Activated naive CD4-positive, alpha-beta T cell treated with anti-CD3 and anti-CD28 coated beads, Interleukin-2, amount 10 ng/mL, durations not matched to agents 7 days and 5 days (primary cell): ENCODE measurements at regions not wholly inside any gene's neighbourhood (a gene's known extent, or its start where the extent isn't known, plus 50 kb on each side); places are given as distances from the start of the nearest gene placed in this dataset.

ENCODE experiments used
- CTCF ChIA-PET: fragments of 350-600 bp; sonication (Branson Sonifier 250); formaldehyde crosslinking; loops from one replicate; lab custom pipeline; 2021; ENCODE audit warnings: antibody characterized with exemption; lab: Charles Lee
- DNase-seq: peaks from one replicate; pipeline ENCODE4 v3.0.0-alpha.2; 2020
- H3K27ac Mint-ChIP-seq: one replicate; pipeline ENCODE4 v1.8.0; 2021; ENCODE audit warnings: mild to moderate bottlenecking, moderate library complexity, mixed read lengths
- H3K27me3 Mint-ChIP-seq: one replicate; pipeline ENCODE4 v1.8.0; 2021; ENCODE audit warnings: mild to moderate bottlenecking, mixed read lengths
- H3K36me3 Mint-ChIP-seq: one replicate; pipeline ENCODE4 v1.8.0; 2021; ENCODE audit warnings: mixed read lengths
- H3K4me1 Mint-ChIP-seq: one replicate; pipeline ENCODE4 v1.8.0; 2021; ENCODE audit warnings: mixed read lengths
- H3K4me3 Mint-ChIP-seq: one replicate; pipeline ENCODE4 v1.8.0; 2021; ENCODE audit warnings: mild to moderate bottlenecking, moderate library complexity, mixed read lengths
- H3K9me3 Mint-ChIP-seq: one replicate; pipeline ENCODE4 v1.8.0; 2021; ENCODE audit warnings: mixed read lengths

DNA sequence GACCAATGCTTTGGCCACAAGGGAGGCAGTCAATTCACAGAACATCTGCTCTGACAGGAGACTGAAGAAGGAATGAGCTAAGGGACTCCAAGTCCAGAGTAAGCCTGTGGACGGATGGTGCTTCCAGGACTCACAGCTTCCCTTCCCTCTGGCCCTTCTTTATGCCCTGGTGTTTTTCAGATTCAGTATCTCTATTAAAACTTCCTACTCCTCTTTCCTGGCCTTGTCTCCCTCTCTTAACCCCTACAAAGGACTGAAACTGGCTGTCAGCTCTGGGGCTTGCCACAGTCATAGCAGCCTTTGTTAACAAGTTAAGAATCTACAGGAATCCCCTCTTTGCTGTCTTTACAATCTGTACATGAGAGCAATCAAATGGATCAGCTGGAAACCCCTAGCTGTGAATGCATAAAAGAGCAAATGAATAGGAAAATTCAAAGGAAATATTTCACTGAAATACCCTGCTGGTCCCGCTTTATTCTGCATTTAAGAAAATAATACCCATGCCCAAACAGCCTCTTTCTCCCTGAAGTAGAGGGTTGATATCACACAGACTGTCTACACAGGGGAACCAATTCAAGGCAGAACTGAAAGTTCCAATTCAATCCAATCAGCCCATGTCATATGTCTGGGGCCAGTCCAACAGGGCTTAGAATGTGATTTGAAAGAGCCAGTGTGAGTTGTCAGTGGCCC, 192.3 kb downstream of the MZT1 start:
- CTCF ChIA-PET = no interaction called here
- no peaks in the 10 kb centered on the region for H3K36me3 Mint-ChIP-seq
- H3K27ac Mint-ChIP-seq = no peak overlapping the region
- no peaks in the 10 kb centered on the region for H3K27me3 Mint-ChIP-seq
- no peaks in the 10 kb centered on the region for H3K9me3 Mint-ChIP-seq
- no peaks in the 10 kb centered on the region for H3K4me1 Mint-ChIP-seq
- no peak for DNase-seq
- H3K4me3 Mint-ChIP-seq = no peak overlapping the region

DNA sequence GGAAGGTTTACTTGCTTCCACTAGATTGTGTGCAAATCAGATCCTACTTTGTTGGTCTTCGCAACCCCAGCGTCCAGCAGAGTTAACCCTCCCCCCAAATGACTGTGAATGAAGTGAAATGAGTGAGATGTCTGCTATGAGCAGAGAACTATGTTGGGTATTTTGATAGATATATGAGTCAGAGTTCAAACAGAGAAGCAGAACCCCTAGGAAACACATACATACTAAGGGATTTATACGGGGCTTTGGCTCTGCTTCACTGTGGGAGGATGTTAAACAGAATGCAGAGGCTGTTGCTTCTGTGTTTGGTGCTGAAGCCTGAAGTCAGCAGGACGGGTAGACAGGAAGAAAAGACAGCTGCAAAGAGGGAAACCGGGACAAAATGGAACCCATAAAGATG, 197.0 kb downstream of the MZT1 start:
- H3K4me3 Mint-ChIP-seq = no peak overlapping the region
- DNase-seq = no peak
- no peaks in the 10 kb centered on the region for H3K27me3 Mint-ChIP-seq
- no peaks in the 10 kb centered on the region for H3K9me3 Mint-ChIP-seq
- no peak overlapping the region for H3K27ac Mint-ChIP-seq
- H3K36me3 Mint-ChIP-seq = no peaks in the 10 kb centered on the region
- CTCF ChIA-PET = no interaction called here
- no peaks in the 10 kb centered on the region for H3K4me1 Mint-ChIP-seq

DNA sequence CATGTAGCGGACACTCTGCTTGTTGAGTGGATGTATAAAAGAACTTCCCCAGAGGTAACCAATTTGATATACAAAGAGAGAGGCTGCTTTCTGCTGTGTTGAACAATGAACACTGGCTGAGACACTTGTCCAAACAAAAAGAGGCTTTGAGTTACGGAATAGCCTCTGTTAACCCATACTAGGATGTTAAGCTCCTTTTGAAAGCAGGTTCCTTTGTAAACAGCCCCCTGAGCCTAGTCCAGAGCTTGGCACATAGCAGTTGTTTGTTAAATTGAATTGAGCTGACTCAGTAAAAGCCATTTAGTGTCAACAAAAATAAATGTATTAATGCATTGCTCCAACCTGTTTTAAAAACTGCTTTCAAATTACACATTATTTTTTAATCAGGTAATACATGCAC, 200.1 kb downstream of the MZT1 start:
- no peak for DNase-seq
- no peak overlapping the region for H3K27ac Mint-ChIP-seq
- no peak overlapping the region for H3K4me3 Mint-ChIP-seq
- no peaks in the 10 kb centered on the region for H3K27me3 Mint-ChIP-seq
- no peaks in the 10 kb centered on the region for H3K4me1 Mint-ChIP-seq
- no peaks in the 10 kb centered on the region for H3K9me3 Mint-ChIP-seq
- CTCF ChIA-PET = no interaction called here
- no peaks in the 10 kb centered on the region for H3K36me3 Mint-ChIP-seq

DNA sequence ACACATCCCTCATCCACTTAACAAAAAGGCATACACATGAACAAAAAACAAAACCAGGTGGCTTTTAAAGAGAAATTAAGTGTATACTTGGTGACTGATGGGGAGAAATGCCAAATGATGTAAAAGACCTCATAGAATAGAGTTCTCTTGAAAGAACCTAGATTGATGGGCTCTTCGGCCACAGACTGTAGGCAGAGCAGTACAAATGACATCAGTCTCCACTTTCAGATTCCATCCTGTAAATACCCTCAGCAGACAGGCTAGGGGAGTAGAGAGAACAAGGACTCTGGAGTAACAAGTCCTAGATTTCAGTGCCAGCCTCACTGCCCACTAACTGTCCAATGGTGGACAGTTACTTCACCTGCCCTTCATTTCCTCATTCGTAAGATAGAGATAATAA, 203.8 kb downstream of the MZT1 start:
- Mint-ChIP-seq H3K27me3 (no peaks in the 10 kb centered on the region), H3K9me3 (no peaks in the 10 kb centered on the region), H3K36me3 (no peaks in the 10 kb centered on the region), H3K4me1 (no peaks in the 10 kb centered on the region), H3K4me3 (no peak overlapping the region), H3K27ac (no peak overlapping the region)
- no peak for DNase-seq
- CTCF ChIA-PET = no interaction called here

DNA sequence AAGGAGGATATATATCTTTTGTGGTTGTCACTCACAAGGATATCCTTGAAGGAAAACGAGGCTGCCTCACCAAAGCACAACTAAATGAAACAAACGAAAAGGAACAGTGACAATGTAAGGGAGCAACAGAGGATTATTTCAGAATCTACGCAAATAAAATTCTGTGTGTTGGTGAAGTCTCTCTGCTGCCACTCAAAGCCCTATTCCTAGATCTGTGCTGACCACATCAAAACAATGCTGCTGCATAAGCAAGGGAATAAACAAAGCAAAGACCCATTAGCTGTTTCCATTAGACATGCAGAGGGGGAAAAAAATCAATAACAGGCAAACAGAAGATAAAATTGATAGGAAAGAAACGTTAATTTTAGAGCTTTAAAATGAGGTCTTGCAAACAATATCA, 204.4 kb downstream of the MZT1 start:
- Mint-ChIP-seq H3K36me3 (no peaks in the 10 kb centered on the region), H3K27ac (no peak overlapping the region), H3K4me3 (no peak overlapping the region), H3K9me3 (no peaks in the 10 kb centered on the region), H3K4me1 (no peaks in the 10 kb centered on the region), H3K27me3 (no peaks in the 10 kb centered on the region)
- CTCF ChIA-PET = no interaction called here
- no peak for DNase-seq

DNA sequence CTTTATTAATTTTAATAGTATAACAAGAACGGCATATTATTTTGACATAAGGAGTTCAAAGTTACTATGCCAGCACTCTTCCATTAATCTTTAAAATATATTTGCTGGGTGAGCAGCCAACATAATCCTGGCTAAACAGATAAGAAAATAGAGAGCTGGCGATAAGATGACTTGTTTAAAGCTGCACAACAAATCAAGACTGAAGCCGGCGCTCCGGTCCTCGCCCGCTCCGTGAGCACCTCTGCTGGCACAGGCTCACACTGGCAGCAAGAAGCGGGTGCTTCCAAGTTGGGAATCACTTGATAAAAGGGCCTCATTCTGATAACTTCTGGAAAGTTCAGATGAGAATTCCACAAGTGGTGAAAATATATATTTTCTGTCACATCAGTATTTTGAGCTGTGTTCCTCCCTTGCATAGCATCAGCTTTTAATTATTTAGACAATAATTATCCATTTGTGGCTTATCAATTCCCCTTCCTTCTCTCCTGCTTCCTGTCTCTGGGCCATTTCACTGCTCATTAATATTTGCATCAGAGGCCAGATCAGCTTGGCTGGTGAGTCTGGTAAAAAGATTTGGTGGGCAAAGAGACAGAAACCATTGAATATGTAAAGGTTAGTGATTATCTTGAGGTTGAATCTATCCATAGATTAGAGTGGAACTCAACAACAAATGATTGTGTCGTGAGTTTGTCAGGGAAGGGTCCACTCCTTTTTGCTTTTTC, 205.3 kb downstream of the MZT1 start:
- CTCF ChIA-PET = no interaction called here
- Mint-ChIP-seq H3K36me3 (no peaks in the 10 kb centered on the region), H3K9me3 (no peaks in the 10 kb centered on the region)

DNA sequence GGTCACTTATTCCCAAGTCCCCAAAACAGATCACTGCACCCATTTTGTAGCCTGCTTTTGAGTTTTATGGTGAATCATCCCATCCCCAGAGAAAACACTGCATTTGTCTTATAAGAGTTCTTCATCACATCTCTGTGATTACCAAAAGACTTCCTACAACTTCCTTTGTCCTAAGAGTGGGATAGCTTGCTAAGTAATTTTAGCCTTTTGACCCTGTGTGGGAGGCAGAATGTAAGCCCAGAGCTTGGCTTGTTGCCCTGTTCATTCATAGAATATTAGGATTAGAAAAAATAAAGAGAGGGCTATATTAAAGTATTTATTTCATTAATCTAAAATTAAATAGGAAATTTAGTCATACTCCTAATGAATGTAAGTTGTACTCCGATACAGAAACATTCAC, 213.3 kb downstream of the MZT1 start:
- Mint-ChIP-seq H3K9me3 (no peaks in the 10 kb centered on the region), H3K4me1 (no peaks in the 10 kb centered on the region), H3K36me3 (no peaks in the 10 kb centered on the region), H3K27me3 (no peaks in the 10 kb centered on the region), H3K4me3 (no peak overlapping the region), H3K27ac (no peak overlapping the region)
- no peak for DNase-seq
- CTCF ChIA-PET = no interaction called here

More for the DNA sequence above, 205.3 kb downstream of the MZT1 start:
- DNase-seq = no peak
- Mint-ChIP-seq H3K27ac (no peak overlapping the region), H3K4me1 (no peaks in the 10 kb centered on the region), H3K27me3 (no peaks in the 10 kb centered on the region), H3K4me3 (no peak overlapping the region)

DNA sequence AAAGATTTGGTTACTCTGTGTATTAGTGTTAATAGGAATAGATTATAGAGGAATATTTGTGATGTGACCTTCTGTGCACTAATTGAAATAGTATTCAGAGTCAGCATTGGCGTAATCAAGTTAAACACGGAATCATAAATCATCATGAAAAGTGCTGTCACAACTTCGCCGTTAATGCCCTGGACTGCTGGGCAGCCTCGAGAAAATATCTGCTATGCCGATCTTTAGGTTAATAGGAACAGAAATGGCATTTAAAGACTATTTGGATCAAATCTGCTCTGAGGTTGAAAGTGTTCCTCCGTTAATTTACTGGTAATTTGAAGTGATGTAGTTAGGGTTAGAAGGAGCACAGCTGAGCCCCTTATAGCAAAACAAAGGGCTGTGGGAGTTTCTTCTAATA, 219.0 kb downstream of the MZT1 start:
- no peaks in the 10 kb centered on the region for H3K4me1 Mint-ChIP-seq
- no peaks in the 10 kb centered on the region for H3K27me3 Mint-ChIP-seq
- no peak overlapping the region for H3K4me3 Mint-ChIP-seq
- CTCF ChIA-PET = no interaction called here
- no peaks in the 10 kb centered on the region for H3K9me3 Mint-ChIP-seq
- no peak overlapping the region for H3K27ac Mint-ChIP-seq
- no peak for DNase-seq
- H3K36me3 Mint-ChIP-seq = no peaks in the 10 kb centered on the region

DNA sequence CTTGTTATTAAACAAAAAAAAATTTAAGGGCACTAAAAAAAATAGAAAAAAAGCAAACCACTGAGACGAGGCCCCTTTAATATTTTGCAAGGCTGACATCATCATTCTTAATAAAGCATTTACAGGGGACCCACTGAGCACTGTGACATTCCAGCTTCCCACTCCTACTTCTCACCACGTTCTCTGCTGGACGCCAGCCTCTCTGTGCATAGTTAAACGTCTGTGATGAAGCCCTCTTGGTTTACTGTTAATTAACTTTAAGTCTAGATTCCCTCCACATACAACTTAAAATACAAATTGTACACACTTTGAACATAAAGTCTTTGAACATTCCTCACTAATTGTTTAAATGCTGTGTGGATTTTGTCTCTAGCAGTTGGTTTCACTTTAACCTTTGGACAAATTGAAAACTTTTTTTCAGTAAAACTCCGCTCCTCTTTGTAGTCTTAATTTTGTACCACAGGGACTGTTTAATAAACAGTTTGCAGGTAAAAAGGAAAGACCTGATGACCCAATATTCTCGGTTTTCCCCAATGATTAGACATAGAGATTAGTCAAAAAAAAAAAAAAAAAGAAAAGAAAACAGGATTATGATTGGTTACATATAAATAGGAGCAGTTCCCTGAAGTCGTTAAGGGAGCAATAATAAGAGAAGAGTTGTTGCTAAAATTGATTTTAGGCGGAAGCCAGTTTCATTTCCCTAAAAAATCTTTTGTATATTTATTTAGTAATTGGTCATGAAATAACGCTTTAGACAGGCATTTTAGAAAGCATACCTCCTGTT, 219.8 kb downstream of the MZT1 start:
- no peak for DNase-seq
- H3K9me3 Mint-ChIP-seq = no peaks in the 10 kb centered on the region
- no peaks in the 10 kb centered on the region for H3K4me1 Mint-ChIP-seq
- no peak overlapping the region for H3K27ac Mint-ChIP-seq
- CTCF ChIA-PET = no interaction called here
- H3K4me3 Mint-ChIP-seq = no peak overlapping the region
- H3K36me3 Mint-ChIP-seq = no peaks in the 10 kb centered on the region
- no peaks in the 10 kb centered on the region for H3K27me3 Mint-ChIP-seq

DNA sequence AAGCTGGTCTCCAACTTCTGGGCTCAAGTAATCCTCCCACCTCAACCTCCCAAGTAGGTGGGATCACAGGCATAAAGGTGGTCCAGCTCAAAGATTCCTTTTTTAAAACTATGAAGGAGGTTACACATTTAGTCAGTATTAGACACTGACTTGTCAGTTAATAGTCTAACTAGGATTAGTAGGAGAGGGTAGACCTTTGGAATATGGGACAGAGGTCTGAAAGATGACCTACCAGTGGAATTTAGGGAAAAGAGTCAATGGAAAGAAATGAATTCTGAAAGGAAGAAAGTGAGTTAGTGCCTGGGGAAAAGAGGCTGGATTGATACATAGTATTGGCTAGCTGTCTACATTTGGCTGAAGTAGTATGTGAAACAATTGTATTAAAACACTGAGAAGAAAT, 220.7 kb downstream of the MZT1 start:
- H3K27ac Mint-ChIP-seq = no peak overlapping the region
- no peaks in the 10 kb centered on the region for H3K27me3 Mint-ChIP-seq
- H3K4me3 Mint-ChIP-seq = no peak overlapping the region
- CTCF ChIA-PET = no interaction called here
- DNase-seq = no peak
- H3K9me3 Mint-ChIP-seq = no peaks in the 10 kb centered on the region
- H3K36me3 Mint-ChIP-seq = no peaks in the 10 kb centered on the region
- no peaks in the 10 kb centered on the region for H3K4me1 Mint-ChIP-seq

DNA sequence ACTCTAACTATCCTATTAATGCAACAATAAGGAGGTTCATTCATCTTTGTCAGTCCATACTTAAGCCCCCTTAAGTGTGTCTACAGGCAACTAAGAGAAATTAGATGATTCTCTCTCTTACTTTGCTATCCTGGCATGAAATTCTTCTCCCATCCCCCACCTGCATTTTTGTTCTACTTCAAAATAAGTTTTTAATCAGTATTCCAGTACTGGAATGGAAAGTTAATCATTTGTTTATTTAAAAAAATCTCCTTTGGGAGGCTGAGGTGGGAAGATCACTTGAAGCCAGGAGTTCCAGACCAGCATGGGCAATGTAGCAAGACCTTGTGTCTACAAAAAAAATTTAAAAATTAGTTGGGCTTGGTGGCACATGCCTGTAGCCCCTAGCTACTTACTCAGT, 222.1 kb downstream of the MZT1 start:
- Mint-ChIP-seq H3K27me3 (no peaks in the 10 kb centered on the region), H3K36me3 (no peaks in the 10 kb centered on the region), H3K27ac (no peak overlapping the region), H3K4me3 (no peak overlapping the region), H3K9me3 (no peaks in the 10 kb centered on the region), H3K4me1 (no peaks in the 10 kb centered on the region)
- no peak for DNase-seq
- CTCF ChIA-PET = no interaction called here

DNA sequence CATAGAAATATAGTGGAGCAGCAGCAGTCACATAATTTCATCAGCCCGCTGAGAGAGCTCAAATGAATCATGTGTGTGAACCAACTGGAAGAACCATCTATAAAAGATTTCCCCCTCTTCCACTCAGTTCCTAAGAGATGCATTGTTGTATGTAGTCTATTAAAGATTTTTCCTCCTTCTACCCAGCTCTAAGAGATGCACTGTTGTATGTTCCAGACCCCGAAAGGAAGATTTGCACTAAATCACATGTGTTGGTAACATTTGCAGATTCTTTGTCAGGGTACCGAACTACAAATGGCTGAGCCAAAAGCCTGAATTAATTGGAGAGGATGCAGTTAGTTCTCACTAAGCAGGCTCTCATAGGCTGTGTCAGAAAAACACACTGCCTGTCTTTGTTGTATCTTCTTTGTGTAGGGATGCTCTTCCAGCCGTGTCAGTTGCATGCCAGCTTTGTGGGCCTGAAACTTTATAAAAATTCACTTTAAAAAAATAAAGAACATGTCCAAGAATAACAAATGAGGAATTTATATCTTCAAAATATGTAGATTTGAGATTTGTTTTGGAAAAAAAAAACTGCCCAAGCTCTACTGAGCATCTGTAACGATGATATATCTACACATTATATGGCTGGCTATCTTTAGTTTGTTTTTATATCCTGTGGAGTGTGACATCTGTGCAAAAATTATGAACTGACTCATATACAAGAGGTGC, 223.1 kb downstream of the MZT1 start:
- Mint-ChIP-seq H3K27ac (no peak overlapping the region), H3K27me3 (no peaks in the 10 kb centered on the region), H3K36me3 (no peaks in the 10 kb centered on the region), H3K4me1 (no peaks in the 10 kb centered on the region), H3K4me3 (no peak overlapping the region), H3K9me3 (no peaks in the 10 kb centered on the region)
- DNase-seq = no peak
- CTCF ChIA-PET = no interaction called here

DNA sequence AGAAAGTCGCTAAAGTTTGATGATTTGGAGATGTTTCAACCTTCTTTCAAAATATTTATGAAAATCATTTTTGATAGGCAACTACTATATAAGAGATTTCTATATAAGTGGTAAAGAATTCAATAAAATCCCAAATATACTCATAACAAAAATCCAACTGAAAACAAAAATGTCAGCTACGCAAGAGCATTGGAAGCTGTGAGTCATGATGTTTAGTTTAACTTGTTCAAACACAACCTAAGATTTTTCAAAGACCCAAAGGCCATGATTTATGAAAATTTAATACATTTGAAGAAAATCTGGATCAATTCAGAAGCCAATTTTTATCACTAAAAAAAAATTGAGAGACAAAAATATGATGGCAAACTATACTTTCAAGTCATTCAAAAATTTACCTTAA, 226.6 kb downstream of the MZT1 start:
- H3K27me3 Mint-ChIP-seq = no peaks in the 10 kb centered on the region
- no peaks in the 10 kb centered on the region for H3K9me3 Mint-ChIP-seq
- no peaks in the 10 kb centered on the region for H3K36me3 Mint-ChIP-seq
- no peak for DNase-seq
- CTCF ChIA-PET = no interaction called here
- no peaks in the 10 kb centered on the region for H3K4me1 Mint-ChIP-seq
- no peak overlapping the region for H3K27ac Mint-ChIP-seq
- H3K4me3 Mint-ChIP-seq = no peak overlapping the region

DNA sequence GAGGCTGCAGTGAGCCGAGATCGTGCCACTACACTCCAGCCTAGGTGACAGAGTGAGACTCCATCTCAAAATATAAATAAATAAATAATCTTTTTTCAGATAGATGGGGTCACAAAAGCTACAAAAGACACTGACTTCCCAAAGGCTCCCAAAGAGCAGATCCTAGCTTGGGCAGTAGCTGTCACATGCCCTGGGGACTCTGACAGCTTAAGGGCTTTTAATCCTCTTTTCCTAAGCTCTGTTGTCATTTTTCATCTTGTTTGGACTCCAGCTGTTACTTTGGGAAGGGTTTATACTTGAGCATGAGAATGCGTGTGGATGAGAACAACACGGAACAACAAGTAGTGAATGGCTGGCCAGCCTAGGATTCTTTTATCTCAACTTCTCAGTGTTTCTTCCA, 231.7 kb downstream of the MZT1 start:
- no peak for DNase-seq
- no peak overlapping the region for H3K27ac Mint-ChIP-seq
- no peaks in the 10 kb centered on the region for H3K9me3 Mint-ChIP-seq
- no peaks in the 10 kb centered on the region for H3K36me3 Mint-ChIP-seq
- H3K4me3 Mint-ChIP-seq = no peak overlapping the region
- CTCF ChIA-PET = no interaction called here
- H3K4me1 Mint-ChIP-seq = no peaks in the 10 kb centered on the region
- no peaks in the 10 kb centered on the region for H3K27me3 Mint-ChIP-seq
